Stimulated activated CD4-positive, alpha-beta T cell treated with anti-CD3 and anti-CD28 coated beads, Interleukin-15, amount 100 ng/mL, for 48 hours (primary cell): ENCODE measurements at regions not wholly inside any gene's neighbourhood (a gene's known extent, or its start where the extent isn't known, plus 50 kb on each side); places are given as distances from the start of the nearest gene placed in this dataset.
"Not testable (repeated sequence)": the region's sequence is repeated elsewhere in the genome, so short reads cannot be mapped to it uniquely, and the experiment has no call there.

Source experiments
- DNase-seq, 2 donors: peaks; one replicate each; pipeline ENCODE4 v3.0.0-alpha.2; 2020; ENCODE audit warnings: low read depth in 2 of 2

- no peak for DNase-seq
Observed at GRCh38 chr3:24545887-24546286, 51.2 kb upstream of the THRB start.

DNA sequence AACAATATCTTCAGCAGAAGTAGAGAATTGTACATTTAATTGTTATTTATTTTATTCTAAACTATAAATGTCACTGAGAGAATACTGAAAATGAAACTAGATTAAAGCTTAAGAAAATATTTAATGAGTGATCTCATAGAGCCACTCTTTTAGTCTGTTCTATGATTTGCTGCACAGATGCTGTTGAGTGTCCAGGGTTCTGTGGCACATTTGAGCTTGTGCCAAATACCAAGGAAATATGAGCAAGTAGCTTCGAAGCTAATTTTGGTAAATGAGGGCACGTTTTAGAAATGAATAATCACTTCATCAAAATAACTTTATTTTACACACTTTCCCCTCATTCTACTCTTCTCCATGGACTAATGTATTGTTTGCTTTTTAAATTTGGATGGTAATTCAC lies 53.6 kb upstream of the THRB start:
- DNase-seq = no peak

- no peak for DNase-seq
Observed at GRCh38 chr3:24550588-24550987, 55.9 kb upstream of the THRB start.

DNA sequence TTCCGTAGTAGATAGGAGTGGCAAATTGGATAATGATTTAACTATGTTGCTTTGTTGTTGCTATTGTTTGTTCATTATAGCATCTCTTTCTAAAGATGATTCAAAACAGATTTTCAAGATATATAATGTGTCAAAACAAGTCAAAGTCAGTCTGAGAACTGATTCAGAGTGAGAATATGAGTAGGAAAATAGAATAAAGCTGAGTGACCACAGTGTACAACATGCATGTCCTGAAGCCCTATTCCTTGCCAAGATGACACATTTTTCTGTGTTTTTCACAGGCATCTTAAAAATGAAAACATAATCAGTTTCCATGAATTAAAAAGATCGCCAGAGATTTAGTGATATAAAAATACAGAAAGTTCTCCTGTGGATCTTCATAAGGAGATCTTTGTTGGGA lies 57.0 kb upstream of the THRB start:
- no peak for DNase-seq

- no peak for DNase-seq
Observed at GRCh38 chr3:24562895-24563294, 68.2 kb upstream of the THRB start.

DNA sequence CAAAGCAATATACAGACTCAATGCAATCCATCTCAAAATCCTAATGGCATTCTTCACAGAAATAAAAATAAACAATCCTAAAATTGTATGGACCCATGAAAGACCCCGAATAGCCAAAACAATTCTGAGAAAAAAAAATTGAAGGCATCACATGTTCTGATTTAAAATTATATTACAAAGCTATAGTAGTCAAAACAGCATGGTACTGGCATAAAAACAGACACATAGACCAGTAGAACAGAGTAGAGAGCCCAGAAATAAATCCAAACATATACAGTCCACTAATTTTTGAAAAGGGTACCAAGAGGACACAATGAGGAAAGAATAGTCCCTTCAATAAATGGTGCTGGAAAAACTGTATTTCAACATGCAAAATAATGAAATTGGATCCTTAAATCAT lies 70.4 kb upstream of the THRB start:
- no peak for DNase-seq

DNA sequence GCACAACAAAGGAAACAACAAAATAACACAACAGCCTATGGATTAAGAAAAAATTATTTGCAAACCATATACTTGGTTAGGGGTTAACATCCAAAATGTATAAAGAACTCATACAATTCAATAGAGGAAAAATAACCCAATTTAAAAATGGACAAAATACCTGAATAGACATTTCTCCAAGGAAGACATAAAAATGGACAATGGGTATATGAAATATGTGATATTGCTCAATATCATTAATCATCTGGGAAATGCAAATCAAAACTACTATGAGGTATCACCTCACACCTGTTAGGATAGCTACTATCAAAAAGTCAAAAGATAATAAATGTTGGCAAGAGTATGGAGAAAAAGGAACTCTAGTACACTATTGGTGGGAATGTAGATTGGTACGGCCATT lies 71.0 kb upstream of the THRB start:
- DNase-seq = no peak

GRCh38 chr3:24566927-24567326 lies 72.3 kb upstream of the THRB start:
- no peak for DNase-seq

- not testable (repeated sequence) for DNase-seq
Observed at GRCh38 chr3:24572409-24572808, 77.8 kb upstream of the THRB start.

- no peak for DNase-seq
Observed at GRCh38 chr3:24573576-24573975, 78.9 kb upstream of the THRB start.

DNA sequence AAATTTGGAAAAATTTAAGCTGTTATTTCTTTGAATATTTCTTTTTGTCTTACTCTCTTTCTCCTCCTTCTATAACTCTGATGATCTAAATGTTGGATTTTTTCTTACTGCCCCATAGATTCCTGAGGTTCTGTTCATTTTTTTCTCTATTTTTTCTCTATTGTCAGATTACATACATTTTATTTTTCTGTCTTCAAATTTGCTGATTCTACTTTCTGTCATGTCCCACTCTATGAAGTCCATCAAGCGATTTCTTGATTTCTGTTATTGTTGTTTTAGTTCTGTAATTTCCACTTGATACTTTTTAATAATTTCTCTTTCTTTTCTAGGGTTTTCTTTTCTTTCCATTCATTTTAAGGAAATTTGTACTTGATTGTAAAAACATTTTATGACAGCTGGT lies 83.7 kb upstream of the THRB start:
- no peak for DNase-seq

- DNase-seq = no peak
Observed at GRCh38 chr3:24578951-24579421, 84.3 kb upstream of the THRB start.

DNA sequence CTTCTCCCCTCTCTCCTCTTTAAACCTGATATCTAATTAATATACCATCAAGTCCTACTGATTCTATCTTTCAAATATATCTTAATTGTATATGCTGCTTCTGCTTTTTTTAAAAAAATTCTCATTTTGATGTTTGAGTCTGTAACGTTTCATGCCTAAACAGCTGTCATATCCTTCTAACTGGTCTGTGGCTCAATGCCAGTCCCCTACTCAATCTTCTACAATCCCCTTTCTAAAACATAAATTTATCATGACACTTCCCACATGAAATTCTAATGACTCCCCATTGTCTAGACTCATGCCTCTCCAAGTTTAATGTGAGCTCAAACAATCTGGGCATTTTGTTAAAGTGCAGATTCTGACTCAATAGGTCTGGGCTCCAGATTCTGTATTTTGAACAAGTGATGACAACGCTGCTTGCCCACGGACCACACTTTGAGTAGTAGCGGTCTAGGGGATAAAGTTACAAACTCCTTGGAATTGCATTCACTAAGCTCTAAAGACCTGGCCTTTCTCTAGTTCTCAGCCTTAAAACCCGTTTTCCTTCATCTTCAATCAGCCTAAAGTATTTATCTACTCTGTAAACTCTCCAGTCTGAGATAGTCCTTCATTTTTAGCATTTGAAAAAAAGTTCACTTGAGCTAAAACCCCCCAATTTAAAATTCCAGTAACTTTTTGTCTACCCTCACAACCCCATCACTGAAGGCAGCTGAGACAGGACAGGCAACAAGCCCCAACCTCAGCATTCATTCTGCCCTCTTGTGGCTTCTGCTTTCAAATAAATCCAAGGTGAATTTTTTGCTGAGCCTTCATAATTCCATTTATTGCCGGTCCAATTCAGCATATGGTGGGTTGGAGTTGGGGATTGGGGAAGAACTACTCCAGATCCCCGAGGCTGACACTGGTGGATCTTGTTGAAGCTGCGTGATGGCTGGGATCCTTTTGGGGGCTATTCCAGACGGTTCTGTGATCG lies 88.1 kb upstream of the THRB start:
- DNase-seq = no peak

- no peak for DNase-seq
Observed at GRCh38 chr3:24586920-24587319, 92.3 kb upstream of the THRB start.

- DNase-seq = no peak
Observed at GRCh38 chr3:24588629-24589512, 94.2 kb upstream of the THRB start.

GRCh38 chr3:24589513-24589851 lies 94.8 kb upstream of the THRB start:
- DNase-seq = no peak

- DNase-seq = no peak
Observed at GRCh38 chr3:24589931-24590880, 95.6 kb upstream of the THRB start.

GRCh38 chr3:24591191-24591590 lies 96.5 kb upstream of the THRB start:
- no peak for DNase-seq

GRCh38 chr3:24591661-24592555 lies 97.3 kb upstream of the THRB start:
- no peak for DNase-seq

- no peak for DNase-seq
Observed at GRCh38 chr3:24594161-24594560, 99.5 kb upstream of the THRB start.

DNA sequence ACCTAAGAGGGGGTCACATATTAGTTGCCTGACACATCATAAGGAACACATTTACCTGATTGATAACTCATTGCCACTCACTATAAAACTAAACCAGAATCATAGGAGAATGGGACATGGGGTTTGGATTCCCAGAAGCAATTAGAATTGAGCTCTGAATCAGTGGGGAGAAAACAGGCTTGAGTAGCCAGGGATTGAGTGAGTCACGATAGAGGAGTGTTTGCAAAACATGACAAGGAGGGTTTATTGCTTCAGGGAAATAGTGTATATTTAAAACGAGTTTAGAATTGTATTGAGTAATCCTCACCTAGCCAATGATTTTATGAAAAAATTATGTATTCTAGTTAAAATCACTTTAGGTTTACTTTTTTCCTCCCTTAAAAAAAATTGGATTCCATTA lies 101.1 kb upstream of the THRB start:
- DNase-seq = no peak
